ENCODE measurements at regions not wholly inside any gene's neighbourhood (a gene's known extent, or its start where the extent isn't known, plus 50 kb on each side); places are given as distances from the start of the nearest gene placed in this dataset.

DNA sequence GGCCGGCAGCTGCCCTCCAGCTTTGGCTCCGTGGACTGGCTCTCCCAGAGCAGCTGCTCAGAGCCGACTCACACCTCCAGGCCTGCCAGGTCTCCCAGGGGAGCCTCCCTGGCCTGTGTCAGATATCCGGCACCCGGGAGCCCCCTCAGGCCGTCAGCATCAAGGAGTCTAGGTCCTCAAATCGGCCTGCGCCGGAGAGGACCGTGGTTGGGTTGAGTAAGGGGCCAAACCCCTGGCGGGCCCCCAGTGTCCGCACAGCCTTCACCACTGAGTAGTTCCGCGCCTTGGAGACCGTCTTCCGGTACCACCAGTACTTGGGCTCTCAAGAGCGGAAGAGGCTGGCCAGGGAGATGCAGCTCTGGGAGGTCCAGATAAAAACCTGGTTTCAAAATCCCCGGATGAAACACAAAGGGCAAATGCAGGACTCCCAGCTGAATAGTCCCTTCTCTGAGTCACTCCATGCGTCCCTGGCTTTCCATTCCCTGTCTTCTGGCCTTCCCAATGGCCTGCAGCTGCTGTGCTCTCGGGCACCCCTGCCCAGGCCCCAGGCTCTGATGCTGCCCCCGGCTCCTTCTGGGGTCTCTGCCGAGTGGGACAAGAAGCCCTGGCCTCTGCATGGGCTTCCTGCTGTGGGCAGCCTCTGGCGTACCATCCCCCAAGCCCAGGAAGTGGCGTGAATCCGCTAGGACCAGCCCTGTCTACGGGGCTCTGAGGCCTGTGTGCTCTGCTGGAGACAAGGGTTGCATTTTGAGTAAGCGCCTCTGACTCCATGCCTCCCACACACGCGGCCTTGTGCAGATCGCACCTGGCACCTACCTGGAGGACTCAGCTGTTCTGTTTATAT lies 245.1 kb upstream of the ATXN7L3B start:
- TF ChIP-seq, protein P1, sequence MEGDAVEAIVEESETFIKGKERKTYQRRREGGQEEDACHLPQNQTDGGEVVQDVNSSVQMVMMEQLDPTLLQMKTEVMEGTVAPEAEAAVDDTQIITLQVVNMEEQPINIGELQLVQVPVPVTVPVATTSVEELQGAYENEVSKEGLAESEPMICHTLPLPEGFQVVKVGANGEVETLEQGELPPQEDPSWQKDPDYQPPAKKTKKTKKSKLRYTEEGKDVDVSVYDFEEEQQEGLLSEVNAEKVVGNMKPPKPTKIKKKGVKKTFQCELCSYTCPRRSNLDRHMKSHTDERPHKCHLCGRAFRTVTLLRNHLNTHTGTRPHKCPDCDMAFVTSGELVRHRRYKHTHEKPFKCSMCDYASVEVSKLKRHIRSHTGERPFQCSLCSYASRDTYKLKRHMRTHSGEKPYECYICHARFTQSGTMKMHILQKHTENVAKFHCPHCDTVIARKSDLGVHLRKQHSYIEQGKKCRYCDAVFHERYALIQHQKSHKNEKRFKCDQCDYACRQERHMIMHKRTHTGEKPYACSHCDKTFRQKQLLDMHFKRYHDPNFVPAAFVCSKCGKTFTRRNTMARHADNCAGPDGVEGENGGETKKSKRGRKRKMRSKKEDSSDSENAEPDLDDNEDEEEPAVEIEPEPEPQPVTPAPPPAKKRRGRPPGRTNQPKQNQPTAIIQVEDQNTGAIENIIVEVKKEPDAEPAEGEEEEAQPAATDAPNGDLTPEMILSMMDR (IDR thresholded peaks at IDR 0.05; ENCODE audit: low read depth, low read length): no peak
- no peak for TF ChIP-seq POLR2A (IDR thresholded peaks at IDR 0.05; ENCODE audit: extremely low read depth, insufficient read length)
- TF ChIP-seq, protein P2, sequence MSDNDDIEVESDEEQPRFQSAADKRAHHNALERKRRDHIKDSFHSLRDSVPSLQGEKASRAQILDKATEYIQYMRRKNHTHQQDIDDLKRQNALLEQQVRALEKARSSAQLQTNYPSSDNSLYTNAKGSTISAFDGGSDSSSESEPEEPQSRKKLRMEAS (IDR thresholded peaks at IDR 0.05; ENCODE audit: low read depth, low read length): no peak
